GM12891 (cell line): ENCODE measurements at regions not wholly inside any gene's neighbourhood (a gene's known extent, or its start where the extent isn't known, plus 50 kb on each side); places are given as distances from the start of the nearest gene placed in this dataset.

ENCODE experiments used
- DNase-seq: peaks from one replicate; pipeline ENCODE4 v3.0.0; 2011; ENCODE audit warnings: low spot score; ENCODE audit not compliant: insufficient read length
- FAIRE-seq: peaks from 2 replicates; lab custom pipeline; 2011; peaks lifted over from hg19 to GRCh38; lab: Jason Lieb, UNC
- POLR2A ChIP-seq: IDR thresholded peaks from 2 replicates; pipeline ENCODE4 v1.6.1; 2011; ENCODE audit warnings: low read depth, low read length, control low read depth
- POLR2AphosphoS5 ChIP-seq: IDR thresholded peaks from 2 replicates; pipeline ENCODE4 v1.6.1; 2011; ENCODE audit warnings: low read depth, low read length, control low read depth
- SPI1 ChIP-seq: IDR thresholded peaks from 2 replicates; pipeline ENCODE4 v1.6.1; 2011; ENCODE audit warnings: low read depth, low read length, control low read depth
- TAF1 ChIP-seq: IDR thresholded peaks from 2 replicates; pipeline ENCODE4 v1.6.1; 2011; ENCODE audit warnings: low read depth, low read length, control low read depth

DNA sequence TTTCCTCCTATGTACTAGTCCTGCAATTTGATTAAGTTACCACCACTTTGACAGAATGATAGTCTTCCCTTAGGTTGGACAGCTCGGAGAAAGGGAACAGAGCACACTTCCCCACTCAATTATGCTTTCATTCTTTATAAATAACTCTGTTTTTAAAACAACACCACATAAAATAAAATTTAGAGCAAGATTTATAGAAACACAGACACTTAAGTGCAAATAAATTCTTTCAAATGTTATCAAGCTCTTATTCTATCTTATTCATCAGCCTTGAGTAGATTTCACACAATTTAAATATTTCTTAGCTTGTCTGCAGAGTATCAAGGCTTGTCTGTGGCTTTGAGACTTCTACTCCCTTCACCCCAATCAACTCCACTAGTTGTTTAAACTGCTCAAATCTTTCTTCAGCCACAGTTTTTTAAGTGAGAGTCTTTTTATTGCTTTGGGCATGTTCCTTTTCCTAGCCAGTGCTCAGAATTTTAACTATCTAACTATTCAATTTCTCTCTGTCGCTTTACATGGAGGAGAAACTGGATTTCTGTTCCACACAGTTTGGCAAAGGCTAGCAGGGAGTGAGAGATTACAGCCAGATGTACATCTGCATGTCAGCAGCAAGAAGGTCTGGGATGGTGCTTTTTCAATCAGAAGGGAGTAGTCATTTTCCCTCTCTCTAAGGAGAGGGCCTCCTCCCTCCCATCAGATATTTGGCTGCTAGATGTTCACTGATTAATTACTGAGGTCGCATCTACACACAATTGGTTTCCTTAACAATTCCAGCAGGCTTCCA, 53.1 kb upstream of the PLAC1 start:
- TF ChIP-seq SPI1, result no peak
- TF ChIP-seq TAF1, result no peak
- no peak for TF ChIP-seq POLR2A
- TF ChIP-seq POLR2AphosphoS5, result no peak
- no peak for FAIRE-seq

More for the DNA sequence above, 53.1 kb upstream of the PLAC1 start:
- no peak for DNase-seq
